ENCODE measurements at regions not wholly inside any gene's neighbourhood (a gene's known extent, or its start where the extent isn't known, plus 50 kb on each side); places are given as distances from the start of the nearest gene placed in this dataset.

GRCh38 chr2:104654811-104655210, 199.1 kb upstream of the POU3F3 start:
- Histone ChIP-seq H3K4me3 (ENCODE audit: low read depth, low read length) (no peak overlapping the region), H3K9me3 (ENCODE audit: control insufficient read depth, low read length) (no peaks in the 10 kb centered on the region), H3K36me3 (ENCODE audit: control insufficient read depth, insufficient read depth, low read length) (no peaks in the 10 kb centered on the region), H2AFZ (no peak overlapping the region), H3K4me2 (ENCODE audit: low read length) (no peak overlapping the region), H3K27me3 (ENCODE audit: control insufficient read depth, insufficient read depth, low read length) (no peaks in the 10 kb centered on the region), H3K27ac (peak overlapping the region; percentile 55), H3K4me1 (no peaks in the 10 kb centered on the region), H3K9ac (no peak overlapping the region), H3K79me2 (no peaks in the 10 kb centered on the region)
- no peak for TF ChIP-seq CTCF (IDR thresholded peaks at IDR 0.05)

DNA sequence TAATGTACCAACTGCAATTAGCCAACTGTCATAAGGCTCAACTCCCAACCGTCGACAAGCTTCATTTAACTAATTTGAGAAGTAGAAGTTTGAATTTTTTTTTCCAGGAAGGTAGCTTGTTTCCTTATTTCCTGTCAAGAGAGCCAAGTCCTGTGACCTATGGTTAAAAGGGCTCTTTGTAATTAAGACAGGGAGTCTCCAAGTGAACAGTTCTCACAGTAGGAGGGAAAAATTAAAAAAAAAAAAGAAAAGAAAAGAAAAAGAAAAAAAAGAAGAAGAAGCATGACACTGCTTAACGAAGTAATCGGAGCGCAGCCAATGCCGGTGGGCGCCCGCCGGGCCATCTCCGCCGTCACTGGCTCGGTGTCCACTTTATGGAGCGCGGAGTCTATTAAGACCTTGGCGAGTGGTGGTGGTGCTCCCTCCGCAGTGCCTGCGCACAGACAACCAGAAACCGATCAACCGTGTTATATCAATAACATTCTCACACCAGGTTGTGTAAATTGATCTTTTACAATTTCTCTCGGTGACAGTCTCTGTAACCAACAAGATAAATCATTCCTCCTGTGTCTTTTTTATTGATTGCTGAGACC, 197.2 kb upstream of the POU3F3 start:
- no peaks in the 10 kb centered on the region for H3K36me3 ChIP-seq (ENCODE audit: control insufficient read depth, insufficient read depth, low read length)
- no peak overlapping the region for H3K4me2 ChIP-seq (ENCODE audit: low read length)
- H3K9me3 ChIP-seq (ENCODE audit: control insufficient read depth, low read length): no peaks in the 10 kb centered on the region
- H2AFZ ChIP-seq: no peak overlapping the region
- H3K27ac ChIP-seq: no peak overlapping the region
- no peaks in the 10 kb centered on the region for H3K27me3 ChIP-seq (ENCODE audit: control insufficient read depth, insufficient read depth, low read length)
- no peak overlapping the region for H3K4me3 ChIP-seq (ENCODE audit: low read depth, low read length)
- no peak for TF ChIP-seq CTCF (IDR thresholded peaks at IDR 0.05)
- H3K9ac ChIP-seq: no peak overlapping the region
- no peaks in the 10 kb centered on the region for H3K4me1 ChIP-seq
- no peaks in the 10 kb centered on the region for H3K79me2 ChIP-seq

GRCh38 chr2:104658144-104658835, 195.6 kb upstream of the POU3F3 start:
- Histone ChIP-seq H3K9ac (no peak overlapping the region), H3K4me2 (ENCODE audit: low read length) (no peak overlapping the region), H3K27ac (no peak overlapping the region)

GRCh38 chr2:104658904-104659591, 194.9 kb upstream of the POU3F3 start:
- no peaks in the 10 kb centered on the region for H3K36me3 ChIP-seq (ENCODE audit: control insufficient read depth, insufficient read depth, low read length)
- H3K4me2 ChIP-seq (ENCODE audit: low read length): no peak overlapping the region
- H2AFZ ChIP-seq: no peak overlapping the region
- H3K9me3 ChIP-seq (ENCODE audit: control insufficient read depth, low read length): no peaks in the 10 kb centered on the region
- H3K79me2 ChIP-seq: no peaks in the 10 kb centered on the region
- H3K27ac ChIP-seq: no peak overlapping the region
- H3K27me3 ChIP-seq (ENCODE audit: control insufficient read depth, insufficient read depth, low read length): no peaks in the 10 kb centered on the region
- no peaks in the 10 kb centered on the region for H3K4me1 ChIP-seq
- TF ChIP-seq CTCF (IDR thresholded peaks at IDR 0.05): no peak
- no peak overlapping the region for H3K9ac ChIP-seq
- H3K4me3 ChIP-seq (ENCODE audit: low read depth, low read length): no peak overlapping the region

More at GRCh38 chr2:104658144-104658835, 195.6 kb upstream of the POU3F3 start:
- no peaks in the 10 kb centered on the region for H3K27me3 ChIP-seq (ENCODE audit: control insufficient read depth, insufficient read depth, low read length)
- H3K79me2 ChIP-seq: no peaks in the 10 kb centered on the region
- H3K4me1 ChIP-seq: no peaks in the 10 kb centered on the region
- no peak overlapping the region for H2AFZ ChIP-seq
- no peaks in the 10 kb centered on the region for H3K36me3 ChIP-seq (ENCODE audit: control insufficient read depth, insufficient read depth, low read length)
- TF ChIP-seq CTCF (IDR thresholded peaks at IDR 0.05): no peak
- no peak overlapping the region for H3K4me3 ChIP-seq (ENCODE audit: low read depth, low read length)
- H3K9me3 ChIP-seq (ENCODE audit: control insufficient read depth, low read length): no peaks in the 10 kb centered on the region
